Activated T-cell treated with anti-CD3 and anti-CD28 coated beads for 1 hour (primary cell): ENCODE measurements at regions not wholly inside any gene's neighbourhood (a gene's known extent, or its start where the extent isn't known, plus 50 kb on each side); places are given as distances from the start of the nearest gene placed in this dataset.
"Not testable (repeated sequence)": the region's sequence is repeated elsewhere in the genome, so short reads cannot be mapped to it uniquely, and the experiment has no call there.

Source experiments
- DNase-seq: peaks from one replicate; pipeline ENCODE4 v3.0.0-alpha.2; 2020; ENCODE audit warnings: low read depth

GRCh38 chr11:15662285-15662684 is 547.6 kb downstream of the INSC start:
- DNase-seq: no peak

- no peak for DNase-seq
These were observed 549.1 kb downstream of the INSC start for GRCh38 chr11:15663777-15664218.

GRCh38 chr11:15665368-15665871 is 550.7 kb downstream of the INSC start:
- no peak for DNase-seq

- DNase-seq: no peak
These were observed 552.5 kb downstream of the INSC start for GRCh38 chr11:15667127-15667725.

GRCh38 chr11:15668718-15669117 is 554.0 kb downstream of the INSC start:
- DNase-seq: no peak

GRCh38 chr11:15670520-15671070 is 555.9 kb downstream of the INSC start:
- no peak for DNase-seq

GRCh38 chr11:15671216-15671615 is 556.5 kb downstream of the INSC start:
- no peak for DNase-seq

GRCh38 chr11:15672825-15673224 is 558.1 kb downstream of the INSC start:
- no peak for DNase-seq

- DNase-seq: no peak
These were observed 558.7 kb downstream of the INSC start for GRCh38 chr11:15673408-15673831.

GRCh38 chr11:15674756-15675155 is 560.0 kb downstream of the INSC start:
- no peak for DNase-seq

- no peak for DNase-seq
These were observed 561.0 kb downstream of the INSC start for GRCh38 chr11:15675683-15676082.

- DNase-seq: no peak
These were observed 562.5 kb downstream of the INSC start for GRCh38 chr11:15677181-15677580.

- no peak for DNase-seq
These were observed 568.8 kb downstream of the INSC start for GRCh38 chr11:15683528-15683927.

- no peak for DNase-seq
These were observed 570.6 kb downstream of the INSC start for GRCh38 chr11:15685306-15685705.

GRCh38 chr11:15686259-15686658 is 571.5 kb downstream of the INSC start:
- not testable (repeated sequence) for DNase-seq

- DNase-seq: no peak
These were observed 572.6 kb downstream of the INSC start for GRCh38 chr11:15687342-15687741.

GRCh38 chr11:15688351-15688792 is 573.6 kb downstream of the INSC start:
- no peak for DNase-seq

- no peak for DNase-seq
These were observed 575.6 kb downstream of the INSC start for GRCh38 chr11:15690320-15690719.

- no peak for DNase-seq
These were observed 578.0 kb downstream of the INSC start for GRCh38 chr11:15692739-15693138.

GRCh38 chr11:15695096-15695721 is 580.5 kb downstream of the INSC start:
- DNase-seq: no peak

- DNase-seq: no peak
These were observed 581.3 kb downstream of the INSC start for GRCh38 chr11:15696069-15696468.

GRCh38 chr11:15697437-15698236 is 582.9 kb downstream of the INSC start:
- DNase-seq: no peak

GRCh38 chr11:15698855-15699254 is 584.1 kb downstream of the INSC start:
- DNase-seq: no peak
